GM19324 (cell line): ENCODE measurements at regions not wholly inside any gene's neighbourhood (a gene's known extent, or its start where the extent isn't known, plus 50 kb on each side); places are given as distances from the start of the nearest gene placed in this dataset.
"Not testable (repeated sequence)": the region's sequence is repeated elsewhere in the genome, so short reads cannot be mapped to it uniquely, and the experiment has no call there.

Experiments used
- ATAC-seq: cut with Tn5 transposase; IDR thresholded peaks from one replicate; pipeline ENCODE4 v1.9.1; 2021; ENCODE audit warnings: mild to moderate bottlenecking, moderate library complexity; ENCODE audit not compliant: unreplicated experiment, low FRiP score

GRCh38 chr6:164107297-164107995 is 692.9 kb downstream of the QKI start:
- ATAC-seq = no peak

- ATAC-seq = no peak
Measured at GRCh38 chr6:164106345-164106769, 691.8 kb downstream of the QKI start.

DNA sequence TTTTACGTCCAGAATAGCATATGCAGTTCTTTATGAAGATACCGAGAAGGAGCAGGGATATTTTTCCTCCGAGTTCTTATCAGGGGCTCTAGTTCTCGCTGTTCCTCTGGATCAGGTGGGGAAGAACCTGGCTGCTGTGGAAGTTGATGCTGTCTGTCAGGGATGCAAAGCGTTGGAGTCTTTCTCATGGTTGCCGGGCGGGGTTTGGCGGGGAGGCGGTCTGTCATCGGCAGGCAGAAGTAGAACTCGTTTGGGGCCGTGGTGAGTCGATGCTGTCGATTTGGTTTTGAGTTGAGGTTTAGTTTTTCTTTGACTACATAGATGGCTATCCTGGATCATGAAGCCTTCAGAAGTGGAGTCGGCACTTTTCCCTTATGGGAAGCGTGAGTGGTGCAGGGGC is 691.2 kb downstream of the QKI start:
- ATAC-seq = no peak

GRCh38 chr6:164104432-164104831 is 689.9 kb downstream of the QKI start:
- ATAC-seq = no peak

DNA sequence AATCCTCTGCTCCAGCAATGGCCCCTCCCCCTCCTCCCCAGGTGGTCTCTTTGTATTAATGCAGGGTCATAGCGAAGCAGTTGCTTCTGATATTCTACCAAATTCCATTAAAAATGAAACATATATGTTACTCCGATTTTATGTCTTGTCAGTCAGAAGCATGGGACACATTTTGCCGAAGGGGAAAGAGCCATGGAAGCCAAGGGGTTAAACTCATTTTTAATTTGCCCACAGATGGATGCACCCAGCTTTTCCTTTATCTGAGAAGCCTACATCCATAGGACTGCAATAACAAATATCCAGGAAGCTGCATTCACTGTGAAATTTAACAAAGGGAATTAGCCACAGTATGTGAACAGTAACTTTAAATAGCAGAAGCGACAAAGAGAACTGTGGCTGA is 688.2 kb downstream of the QKI start:
- ATAC-seq = no peak

GRCh38 chr6:164101859-164102258 is 687.3 kb downstream of the QKI start:
- no peak for ATAC-seq

- no peak for ATAC-seq
Measured at GRCh38 chr6:164099269-164099865, 684.8 kb downstream of the QKI start.

DNA sequence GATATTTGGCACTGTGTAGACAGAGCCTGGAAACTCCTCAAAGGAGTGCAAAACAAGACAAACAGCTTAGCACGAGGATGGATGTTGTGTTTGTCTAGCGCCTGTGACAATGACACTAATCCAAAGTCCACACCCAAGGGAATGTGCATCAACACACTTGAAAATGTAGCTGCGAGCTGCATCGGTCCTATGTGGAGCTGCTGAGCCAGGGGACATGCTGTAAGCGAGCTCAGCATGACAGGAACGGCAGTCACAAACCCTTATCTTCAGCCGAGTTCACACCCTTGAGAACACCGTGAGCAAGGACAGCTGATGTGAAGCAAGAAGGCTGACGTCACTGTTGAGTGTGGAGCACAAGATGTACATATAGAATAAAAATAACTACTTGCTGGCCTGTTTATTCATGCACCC is 684.3 kb downstream of the QKI start:
- ATAC-seq = no peak

- no peak for ATAC-seq
Measured at GRCh38 chr6:164097551-164098398, 683.3 kb downstream of the QKI start.

DNA sequence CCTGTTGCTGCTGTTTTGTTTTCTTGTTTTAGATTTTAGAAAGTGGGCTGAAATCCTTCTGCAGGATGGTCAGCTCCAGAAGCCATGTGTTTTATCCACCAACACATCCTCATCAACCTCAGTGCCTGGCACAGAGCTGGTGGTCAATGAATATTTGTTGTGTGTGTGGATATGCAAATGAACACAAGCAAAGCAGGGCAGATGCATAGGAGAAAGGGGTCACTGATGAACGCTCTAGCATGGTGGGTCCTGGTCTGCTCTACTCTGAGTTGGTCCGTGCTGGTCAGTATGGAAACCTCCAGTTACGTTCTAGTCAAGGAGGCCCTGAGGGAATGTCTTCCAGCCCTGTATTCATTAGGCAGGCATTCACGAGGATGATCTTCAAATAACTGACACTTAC is 682.5 kb downstream of the QKI start:
- ATAC-seq = no peak

GRCh38 chr6:164095056-164095455 is 680.5 kb downstream of the QKI start:
- ATAC-seq = no peak

DNA sequence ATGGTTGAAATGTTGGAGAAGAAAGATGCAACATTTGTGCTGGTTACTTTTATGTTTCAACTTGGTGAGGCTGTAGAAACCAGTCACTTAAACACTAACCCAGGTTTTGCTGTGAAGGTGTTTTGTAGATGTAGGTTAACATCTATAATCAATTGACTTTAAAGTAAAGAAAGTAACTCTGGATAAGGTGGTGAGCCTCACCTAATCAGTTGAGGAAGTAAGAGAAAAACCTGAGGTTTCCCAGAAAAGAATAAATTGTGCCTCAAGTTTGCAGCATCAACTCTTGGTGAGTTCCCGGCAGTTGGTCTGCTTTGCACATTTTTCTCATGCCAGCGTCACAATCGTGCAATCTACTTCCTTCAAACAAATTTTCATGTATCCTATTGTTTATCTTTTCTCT is 673.4 kb downstream of the QKI start:
- ATAC-seq = no peak

DNA sequence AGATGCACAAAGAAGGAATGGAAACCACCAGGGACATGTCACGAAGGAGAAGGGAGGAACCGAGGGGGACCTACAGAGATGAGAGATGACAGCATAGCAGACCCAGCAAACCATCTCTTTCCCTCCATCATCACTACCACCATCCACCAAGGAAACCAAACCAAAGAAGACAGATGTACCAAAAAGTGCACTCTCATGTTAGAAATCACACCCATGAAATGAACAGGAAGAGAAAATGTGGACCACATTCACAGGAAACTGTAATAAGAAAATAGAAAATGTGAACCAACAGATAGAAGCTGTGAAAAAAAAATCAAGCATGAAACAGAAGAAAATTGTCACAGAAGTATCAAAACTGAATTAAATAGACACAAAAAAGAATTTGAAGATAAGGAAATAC is 672.7 kb downstream of the QKI start:
- ATAC-seq = no peak

GRCh38 chr6:164086076-164086887 is 671.8 kb downstream of the QKI start:
- no peak for ATAC-seq

- no peak for ATAC-seq
Measured at GRCh38 chr6:164085091-164086075, 670.9 kb downstream of the QKI start.

DNA sequence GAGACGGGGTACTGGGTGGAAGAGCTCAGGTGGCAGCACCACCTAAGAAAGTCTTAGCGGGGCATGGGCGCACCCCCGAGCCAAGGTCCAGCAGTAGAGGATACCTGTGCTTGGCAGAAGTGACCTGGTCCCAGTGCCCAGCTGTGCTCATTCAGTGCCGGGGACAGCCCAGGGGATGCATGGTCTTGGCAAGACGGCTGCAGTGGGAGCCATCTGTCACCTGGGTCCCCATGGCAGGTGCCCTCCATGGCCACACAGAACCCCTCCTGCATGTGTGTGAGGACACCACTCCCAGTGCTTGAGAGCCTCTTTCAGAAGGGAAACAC is 664.7 kb downstream of the QKI start:
- no peak for ATAC-seq

DNA sequence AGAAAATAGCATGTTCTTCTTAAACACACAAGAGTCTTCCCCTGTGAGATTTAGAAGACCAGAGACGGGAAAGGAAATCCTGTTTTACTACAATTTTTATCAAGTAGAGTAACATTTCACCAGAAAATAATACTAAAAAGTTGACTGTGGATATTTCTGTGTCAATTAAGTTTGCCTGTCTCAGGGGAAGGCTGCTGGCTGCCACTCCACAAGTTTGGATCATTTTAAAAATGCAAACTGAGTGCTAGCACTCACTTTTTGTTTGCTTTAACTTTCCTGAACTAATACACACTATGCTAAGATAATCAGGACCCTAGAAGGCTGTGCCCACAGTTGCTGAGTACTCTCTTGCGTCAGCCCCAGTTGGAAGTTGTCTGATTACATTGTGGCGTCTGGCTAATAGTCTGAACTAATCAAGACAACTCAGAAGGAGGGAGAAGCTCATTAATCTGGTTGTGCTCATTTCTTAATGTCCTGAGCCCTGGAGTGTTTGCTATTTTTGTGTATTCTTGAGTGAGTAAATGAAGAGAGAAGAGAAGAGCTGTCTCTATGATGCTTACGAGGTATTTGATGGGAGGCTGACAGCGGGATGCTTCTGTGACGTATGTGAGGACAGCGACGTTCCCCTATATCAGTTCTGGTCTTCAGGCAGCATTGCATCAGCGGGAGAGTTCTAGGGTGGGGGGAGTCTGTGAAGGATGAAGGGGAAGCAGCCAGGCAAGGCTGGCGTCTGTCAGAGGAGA is 664.2 kb downstream of the QKI start:
- no peak for ATAC-seq

- ATAC-seq = not testable (repeated sequence)
Measured at GRCh38 chr6:164076818-164077532, 662.5 kb downstream of the QKI start.
